ENCODE measurements at regions not wholly inside any gene's neighbourhood (a gene's known extent, or its start where the extent isn't known, plus 50 kb on each side); places are given as distances from the start of the nearest gene placed in this dataset.

GRCh38 chr2:2648094-2648493 lies 317.0 kb upstream of the MYT1L start:
- no peak for TF ChIP-seq POLR2A (IDR thresholded peaks at IDR 0.05; ENCODE audit: control extremely low read depth in 1 of 2, low read depth in 2 of 2, low read length in 2 of 2)
- no peak for TF ChIP-seq POLR2AphosphoS5 (IDR thresholded peaks at IDR 0.05; ENCODE audit: low read depth, low read length)
- no peak for TF ChIP-seq NANOG (IDR thresholded peaks at IDR 0.05; ENCODE audit: insufficient read depth, low read depth, low read length, poor library complexity, severe bottlenecking)

Data from H1 (cell line).